HFF-Myc (cell line): ENCODE measurements at regions not wholly inside any gene's neighbourhood (a gene's known extent, or its start where the extent isn't known, plus 50 kb on each side); places are given as distances from the start of the nearest gene placed in this dataset.

Experiments used
- DNase-seq: peaks from one replicate; pipeline ENCODE4 v3.0.0-alpha.2; 2011; ENCODE audit warnings: low read depth; ENCODE audit errors: extremely low read depth
- H3K4me3 ChIP-seq: replicated peaks from 2 replicates; pipeline ENCODE4 v1.5.1; 2011; ENCODE audit warnings: low read depth, mild to moderate bottlenecking, control low read depth, low read length
- CTCF ChIP-seq: IDR thresholded peaks from 2 replicates; pipeline ENCODE4 v1.5.1; 2012; ENCODE audit warnings: mild to moderate bottlenecking, low read depth, low read length, control low read depth; ENCODE audit errors: missing control alignments

DNA sequence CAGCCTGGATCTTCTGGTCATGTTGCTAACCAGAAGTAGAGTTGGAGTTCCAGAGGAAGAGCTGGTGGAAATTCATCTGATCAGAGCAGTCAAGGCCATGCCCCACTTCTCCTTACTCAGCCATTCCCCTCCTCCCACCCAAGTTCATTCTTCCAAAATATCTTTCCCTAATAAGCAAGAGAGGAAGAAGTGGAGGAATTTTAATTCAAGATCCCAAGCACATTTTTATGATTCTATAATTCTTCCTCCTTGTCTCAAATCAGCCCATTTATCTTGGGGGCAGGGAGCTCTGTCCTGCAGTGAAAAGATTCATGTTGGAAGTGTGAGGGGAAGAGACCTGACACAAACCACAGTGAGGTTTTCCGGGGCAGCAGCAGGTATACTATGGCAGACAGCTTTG lies 85.0 kb upstream of the GALNT15 start:
- no peak for DNase-seq
- no peak overlapping the region for H3K4me3 ChIP-seq
- no peak for TF ChIP-seq CTCF

- no peak for TF ChIP-seq CTCF
- DNase-seq: peak; percentile 95
- H3K4me3 ChIP-seq: no peak overlapping the region
Measured at GRCh38 chr3:16090024-16090423, 84.5 kb upstream of the GALNT15 start.

- no peak for DNase-seq
- TF ChIP-seq CTCF: no peak
- H3K4me3 ChIP-seq: no peak overlapping the region
Measured at GRCh38 chr3:16090706-16091105, 83.8 kb upstream of the GALNT15 start.

- no peak overlapping the region for H3K4me3 ChIP-seq
- no peak for TF ChIP-seq CTCF
- no peak for DNase-seq
Measured at GRCh38 chr3:16092923-16093322, 81.6 kb upstream of the GALNT15 start.

GRCh38 chr3:16101295-16102186 lies 72.9 kb upstream of the GALNT15 start:
- H3K4me3 ChIP-seq: no peak overlapping the region

GRCh38 chr3:16102187-16102561 lies 72.3 kb upstream of the GALNT15 start:
- DNase-seq: no peak
- H3K4me3 ChIP-seq: no peak overlapping the region
- TF ChIP-seq CTCF: no peak

More at GRCh38 chr3:16101295-16102186, 72.9 kb upstream of the GALNT15 start:
- TF ChIP-seq CTCF: no peak
- DNase-seq: no peak
